ENCODE measurements at regions not wholly inside any gene's neighbourhood (a gene's known extent, or its start where the extent isn't known, plus 50 kb on each side); places are given as distances from the start of the nearest gene placed in this dataset.
"Not testable (repeated sequence)": the region's sequence is repeated elsewhere in the genome, so short reads cannot be mapped to it uniquely, and the experiment has no call there.

GRCh38 chr21:15472108-15473040, 257.4 kb upstream of the USP25 start:
- DNase-seq (ENCODE audit: low read depth in 2 of 2), result no peak

- DNase-seq (ENCODE audit: low read depth in 2 of 2), result not testable (repeated sequence)
Observed at GRCh38 chr21:15477773-15478172, 252.0 kb upstream of the USP25 start.

- peak in 1 of 2 experiments; percentile 2 for DNase-seq (ENCODE audit: low read depth in 2 of 2)
Observed at GRCh38 chr21:15480160-15480559, 249.6 kb upstream of the USP25 start.

DNA sequence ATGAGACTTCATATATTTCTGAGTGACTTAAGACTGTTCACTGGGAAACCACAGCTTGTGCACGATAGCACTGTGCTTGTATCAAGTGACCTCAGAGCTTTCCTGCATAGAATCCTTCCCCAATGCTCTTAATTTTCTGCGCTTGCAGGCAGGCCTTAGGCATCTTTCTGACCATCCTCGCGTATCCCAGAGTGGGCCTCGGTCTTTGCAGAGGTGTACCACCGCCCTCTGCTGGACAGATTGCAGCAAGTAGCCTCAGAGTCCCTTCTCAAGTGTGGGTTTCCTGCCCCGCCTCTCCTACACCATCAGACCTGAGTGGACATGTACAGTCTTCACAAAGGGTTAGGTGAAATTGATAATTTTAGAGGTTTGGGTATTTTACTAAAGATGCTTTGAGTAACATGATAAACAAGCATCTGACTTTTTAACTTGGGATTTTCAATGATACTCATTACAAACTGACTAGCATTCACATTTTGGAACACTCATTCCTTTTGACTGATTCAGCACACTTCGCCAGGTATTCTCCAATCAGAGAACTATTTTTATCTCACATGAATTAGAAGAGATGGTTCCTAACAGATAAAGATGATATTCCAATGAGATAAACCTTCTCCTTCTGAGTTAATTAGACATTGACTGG, 246.5 kb upstream of the USP25 start:
- peak; percentile 59 to 74 for DNase-seq (ENCODE audit: low read depth in 2 of 2)

DNA sequence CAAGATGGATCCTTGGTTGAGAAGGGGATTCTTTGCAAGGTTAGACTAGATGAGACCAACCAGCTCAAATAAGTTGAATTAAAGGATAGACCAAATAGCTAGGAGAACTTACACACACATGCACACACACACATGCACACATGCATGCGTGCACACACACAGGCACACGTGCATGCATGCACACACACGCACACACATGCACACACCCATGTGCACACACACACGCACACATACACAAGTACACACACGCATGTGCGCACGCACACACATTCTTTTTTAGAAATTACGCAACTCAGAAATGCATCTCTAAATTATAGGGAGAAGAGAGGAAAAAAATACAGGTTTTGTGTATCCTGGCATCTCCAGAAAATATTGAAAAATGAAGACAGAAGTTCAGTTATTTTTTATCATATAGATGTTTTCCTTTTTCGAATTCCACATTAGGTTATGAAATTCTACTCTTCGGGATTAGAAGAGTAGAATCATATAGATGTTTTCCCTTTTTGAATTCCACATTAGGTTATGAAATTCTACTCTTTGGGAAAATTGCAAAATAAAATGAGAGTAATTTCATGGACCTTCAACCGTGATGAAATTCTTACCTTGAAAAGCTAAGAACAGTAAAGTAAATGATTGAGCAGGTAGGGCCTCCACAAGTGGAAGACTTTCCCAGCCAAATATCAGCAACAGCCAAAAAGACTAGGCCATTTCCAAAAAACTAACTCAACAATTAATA, 243.2 kb upstream of the USP25 start:
- DNase-seq (ENCODE audit: low read depth in 2 of 2), result no peak

- DNase-seq (ENCODE audit: low read depth in 2 of 2), result no peak
Observed at GRCh38 chr21:15487196-15487550, 242.6 kb upstream of the USP25 start.

GRCh38 chr21:15491100-15491499, 238.7 kb upstream of the USP25 start:
- no peak for DNase-seq (ENCODE audit: low read depth in 2 of 2)

DNA sequence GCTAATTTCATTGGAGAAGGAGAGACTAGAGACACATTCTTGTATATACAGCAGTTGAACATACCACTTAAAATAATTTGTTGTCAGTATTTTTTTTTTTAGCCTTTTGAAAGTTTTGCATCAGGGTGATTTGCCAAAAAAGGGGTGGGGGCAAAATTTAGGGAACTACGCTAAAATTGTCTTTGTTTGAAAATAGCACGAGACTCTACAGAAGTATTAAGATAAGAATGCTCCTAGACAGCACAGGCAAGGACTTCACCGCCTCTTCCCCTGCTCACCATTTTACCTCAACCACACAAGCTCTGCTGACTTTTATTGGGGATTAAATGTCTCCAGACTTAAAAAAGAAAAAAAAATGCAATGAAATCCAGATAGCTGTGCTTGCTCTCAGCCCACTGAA, 236.1 kb upstream of the USP25 start:
- no peak for DNase-seq (ENCODE audit: low read depth in 2 of 2)

DNA sequence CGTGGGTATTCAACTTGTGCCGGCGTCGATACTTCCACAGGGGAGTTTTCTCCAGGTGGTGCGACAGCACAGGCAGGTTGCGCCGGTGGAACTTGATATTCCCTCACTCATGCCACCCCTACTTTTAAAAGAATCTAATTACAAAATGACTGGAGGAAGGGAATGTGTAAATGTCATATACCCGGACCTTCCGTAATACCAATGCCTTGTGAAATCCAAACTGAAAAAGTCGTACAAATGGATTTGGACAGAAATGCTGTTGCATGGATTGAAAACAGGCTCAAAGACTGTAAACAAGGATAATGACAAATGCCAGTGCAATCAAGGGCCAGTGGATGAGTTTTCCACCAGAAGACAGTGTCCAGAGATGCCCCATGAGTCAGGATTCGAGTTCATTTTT, 235.3 kb upstream of the USP25 start:
- DNase-seq (ENCODE audit: low read depth in 2 of 2), result no peak

GRCh38 chr21:15495965-15496364, 233.8 kb upstream of the USP25 start:
- DNase-seq (ENCODE audit: low read depth in 2 of 2), result no peak

DNA sequence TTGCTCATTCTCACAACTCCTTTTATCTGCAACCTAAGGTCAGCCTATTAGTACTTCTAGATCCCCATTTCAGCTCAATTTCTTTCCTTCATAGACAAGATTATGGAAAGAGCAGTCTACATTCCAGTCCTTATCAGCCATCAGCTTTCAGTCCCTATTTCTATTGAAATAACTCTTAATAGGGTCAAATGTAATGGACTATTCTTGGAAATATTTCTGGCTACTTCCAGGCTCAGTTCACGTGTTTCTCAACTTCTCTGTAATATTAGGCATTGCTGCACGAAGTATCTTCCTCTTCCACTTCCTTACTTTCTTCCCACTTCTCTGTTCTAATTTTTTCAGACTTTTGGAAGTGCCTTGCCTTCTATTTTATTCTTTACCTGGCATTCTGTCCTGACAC, 232.9 kb upstream of the USP25 start:
- no peak for DNase-seq (ENCODE audit: low read depth in 2 of 2)

GRCh38 chr21:15498455-15498854, 231.3 kb upstream of the USP25 start:
- no peak for DNase-seq (ENCODE audit: low read depth in 2 of 2)

GRCh38 chr21:15506086-15506485, 223.7 kb upstream of the USP25 start:
- no peak for DNase-seq (ENCODE audit: low read depth in 2 of 2)

GRCh38 chr21:15508554-15508953, 221.2 kb upstream of the USP25 start:
- DNase-seq (ENCODE audit: low read depth in 2 of 2), result no peak

DNA sequence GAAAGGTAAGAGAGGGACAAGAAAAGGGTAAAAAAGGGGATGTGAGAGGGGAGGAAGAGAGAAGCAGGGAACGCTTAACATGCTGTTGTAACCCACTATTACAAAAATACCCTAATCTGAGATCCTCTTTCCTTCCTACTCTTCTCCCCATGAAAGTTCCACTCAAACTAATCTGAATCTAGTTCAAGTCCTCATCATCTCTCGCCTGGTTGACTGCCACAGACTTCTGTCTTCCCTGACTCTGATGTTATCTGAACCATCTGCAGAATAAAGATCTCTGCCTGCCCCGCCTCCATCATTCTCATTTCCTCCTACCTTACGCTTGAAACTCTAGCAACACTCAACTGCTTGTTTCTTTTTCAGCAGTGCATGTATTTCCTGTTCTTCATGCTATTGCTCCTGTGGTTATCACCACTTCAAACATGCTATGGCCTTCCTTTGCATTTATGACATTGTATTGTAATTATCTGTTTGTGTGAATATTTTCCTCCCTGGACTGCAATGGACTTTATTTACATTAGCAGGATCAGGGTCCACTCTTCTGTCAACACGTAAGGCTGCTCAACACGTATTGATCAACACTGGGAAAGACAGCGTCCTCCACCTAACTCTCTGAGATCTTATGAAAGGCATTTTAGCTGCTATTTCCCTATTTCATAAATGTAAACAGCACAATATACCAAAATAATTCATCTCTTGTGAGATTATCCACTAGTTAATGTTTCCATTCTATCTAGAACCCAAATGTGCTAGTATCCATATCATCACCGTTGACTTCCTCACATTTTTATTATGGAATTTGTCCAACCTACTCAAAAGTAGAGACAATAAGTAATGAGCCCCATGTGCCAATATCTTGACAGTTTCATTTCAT, 215.5 kb upstream of the USP25 start:
- DNase-seq (ENCODE audit: low read depth in 2 of 2), result peak; percentile 21 to 26

GRCh38 chr21:15515908-15516307, 213.9 kb upstream of the USP25 start:
- no peak for DNase-seq (ENCODE audit: low read depth in 2 of 2)

DNA sequence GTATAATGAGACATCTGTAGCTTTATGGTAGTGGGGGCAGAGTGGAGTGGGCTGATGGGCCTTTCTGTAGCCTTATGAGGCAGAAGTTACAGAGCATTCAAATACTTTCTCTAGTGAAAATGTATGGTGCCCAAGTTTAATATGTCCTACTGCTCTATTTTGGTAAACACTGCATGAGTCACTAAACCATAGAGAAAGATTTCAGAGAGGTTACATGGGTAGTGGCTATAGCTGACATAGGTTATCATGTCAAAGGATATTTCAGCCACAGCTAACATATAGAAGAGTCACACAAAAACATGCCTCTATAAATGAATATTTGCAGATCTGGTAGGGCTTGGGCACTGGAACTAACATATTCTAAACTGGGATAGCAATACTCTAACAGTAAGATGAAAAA, 212.4 kb upstream of the USP25 start:
- DNase-seq (ENCODE audit: low read depth in 2 of 2), result no peak

DNA sequence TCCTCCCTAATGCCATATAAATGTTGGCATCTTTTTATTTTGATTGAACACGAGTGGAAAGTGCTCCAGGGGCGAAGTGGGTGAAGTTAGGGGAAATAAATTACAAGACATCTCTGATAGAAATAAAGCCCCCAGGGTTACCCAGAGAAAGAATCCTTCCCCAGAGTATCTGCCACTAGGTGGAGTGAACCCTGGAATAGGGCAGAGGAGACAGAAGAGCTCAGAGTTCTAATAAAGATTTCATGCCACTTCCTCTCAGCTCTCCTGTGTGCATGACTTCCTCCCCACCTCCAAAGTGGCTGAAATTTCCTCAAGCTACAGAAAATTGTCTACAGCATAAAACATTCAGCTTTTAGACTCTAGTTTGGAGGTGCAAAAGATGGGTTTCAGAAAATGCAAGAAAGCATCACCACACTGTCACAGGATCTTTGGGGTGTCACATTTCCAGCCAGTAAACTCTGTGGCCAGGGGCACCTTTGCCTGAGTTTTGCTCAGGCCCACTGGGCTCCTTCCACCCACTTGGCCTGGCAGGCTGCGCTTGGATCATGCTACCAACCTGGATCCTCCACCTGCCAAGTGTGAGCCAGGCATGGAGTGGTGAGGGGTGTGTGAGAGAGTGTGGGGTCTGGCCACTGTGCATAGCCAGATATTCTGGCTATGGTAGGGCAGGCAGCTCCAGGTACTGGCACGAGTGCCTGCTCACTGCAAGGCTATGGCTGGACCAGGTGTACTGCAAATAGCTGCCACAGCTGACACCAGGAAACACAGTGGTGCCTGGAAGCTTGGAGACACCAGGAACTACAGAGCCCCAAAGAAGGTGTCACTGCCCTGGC, 208.8 kb upstream of the USP25 start:
- DNase-seq (ENCODE audit: low read depth in 2 of 2), result no peak

DNA sequence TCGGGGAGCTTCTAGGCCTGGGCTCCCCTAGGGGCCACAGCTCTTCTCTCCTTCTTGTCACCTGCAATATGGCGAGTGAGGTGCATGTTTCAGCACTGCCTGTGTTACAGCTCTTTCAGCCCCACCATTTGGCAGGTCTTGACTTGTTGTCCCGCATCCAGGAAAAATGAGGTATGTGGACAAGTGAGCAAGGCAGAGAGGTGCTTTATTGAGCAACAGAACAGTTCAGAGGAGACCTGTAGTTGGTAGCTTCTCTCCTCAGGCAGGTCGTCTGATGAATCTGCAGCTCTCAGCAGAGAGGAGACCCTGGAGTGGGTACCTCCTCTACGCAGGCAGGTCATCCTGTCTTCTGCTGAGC, 208.2 kb upstream of the USP25 start:
- DNase-seq (ENCODE audit: low read depth in 2 of 2), result no peak

DNA sequence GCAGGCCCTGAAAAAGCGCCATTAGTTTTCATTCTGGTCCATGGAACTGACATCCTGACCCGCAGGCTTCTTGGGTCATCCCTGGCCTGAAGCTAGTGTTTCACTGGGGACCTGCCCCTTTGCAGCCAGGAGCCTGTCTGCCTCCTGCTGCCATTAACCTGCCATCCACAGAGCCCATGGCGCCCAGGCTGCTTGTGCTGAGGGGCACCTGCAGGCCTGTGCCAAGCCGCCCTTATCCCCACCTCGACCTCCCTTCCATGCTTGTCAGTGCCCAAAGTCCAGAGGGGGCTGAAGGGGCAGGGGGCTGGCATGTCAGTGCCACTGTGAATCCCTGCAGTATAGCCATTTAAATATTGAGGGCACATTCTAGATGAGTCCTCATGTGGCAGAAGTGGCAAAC, 207.6 kb upstream of the USP25 start:
- no peak for DNase-seq (ENCODE audit: low read depth in 2 of 2)

DNA sequence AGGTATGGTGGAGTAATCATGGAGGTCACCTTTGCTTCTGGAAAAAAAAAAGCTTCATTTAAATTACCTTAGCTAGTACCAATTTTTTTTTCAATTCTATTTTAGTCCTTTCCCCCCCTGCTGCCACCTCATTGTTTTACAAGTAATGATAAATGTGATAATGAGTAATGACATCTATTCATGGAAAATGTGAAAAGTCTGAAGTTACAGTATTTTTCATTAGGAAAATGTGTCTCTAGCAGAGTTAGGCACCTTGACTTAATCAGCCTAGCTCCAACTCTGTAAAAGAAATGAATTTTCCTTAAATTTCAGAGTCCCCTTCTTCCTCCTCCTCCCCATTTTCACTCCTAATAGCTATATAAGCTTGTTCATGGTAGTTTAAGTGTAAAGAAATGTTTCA, 204.9 kb upstream of the USP25 start:
- no peak for DNase-seq (ENCODE audit: low read depth in 2 of 2)
